KMS-11 (cell line): ENCODE measurements at regions not wholly inside any gene's neighbourhood (a gene's known extent, or its start where the extent isn't known, plus 50 kb on each side); places are given as distances from the start of the nearest gene placed in this dataset.

Experiments used
- H2AFZ ChIP-seq: fragments of 200-600 bp; sonication (generic); 2 replicates; pipeline ENCODE4 v1.6.1; 2016; ENCODE audit warnings: antibody characterized with exemption, mixed run types, low read depth
- H3K27ac ChIP-seq: fragments of 200-600 bp; sonication (generic); 2 replicates; pipeline ENCODE4 v1.6.1; 2016; ENCODE audit warnings: mild to moderate bottlenecking, mixed run types
- H3K27me3 ChIP-seq: fragments of 200-600 bp; sonication (generic); 2 replicates; pipeline ENCODE4 v1.6.1; 2017; ENCODE audit warnings: mild to moderate bottlenecking, low read depth, mixed run types, moderate library complexity; ENCODE audit not compliant: insufficient read depth
- H3K36me3 ChIP-seq: fragments of 200-600 bp; sonication (generic); 2 replicates; pipeline ENCODE4 v1.6.1; 2017; ENCODE audit warnings: mild to moderate bottlenecking, mixed run types; ENCODE audit not compliant: insufficient read depth
- H3K4me1 ChIP-seq: fragments of 200-600 bp; sonication (generic); 2 replicates; pipeline ENCODE4 v1.6.1; 2016; ENCODE audit warnings: mild to moderate bottlenecking, low read depth, mixed run types; ENCODE audit not compliant: poor library complexity, severe bottlenecking
- H3K4me2 ChIP-seq: fragments of 200-600 bp; sonication (generic); 2 replicates; pipeline ENCODE4 v1.7.0; 2016; ENCODE audit warnings: mild to moderate bottlenecking, mixed run types
- H3K4me3 ChIP-seq: fragments of 200-600 bp; sonication (generic); IDR thresholded peaks from 2 replicates; pipeline ENCODE4 v1.6.1; 2017; ENCODE audit warnings: low read depth, low read length, mixed read lengths; ENCODE audit not compliant: insufficient read depth
- H3K79me2 ChIP-seq: fragments of 200-600 bp; sonication (generic); 2 replicates; pipeline ENCODE4 v1.6.1; 2016; ENCODE audit warnings: low read depth, mixed run types; ENCODE audit not compliant: insufficient read depth
- H3K9ac ChIP-seq: fragments of 200-600 bp; sonication (generic); 2 replicates; pipeline ENCODE4 v1.6.1; 2016; ENCODE audit warnings: mild to moderate bottlenecking, mixed run types
- H4K20me1 ChIP-seq: fragments of 200-600 bp; sonication (generic); 2 replicates; pipeline ENCODE4 v1.6.1; 2016; ENCODE audit warnings: mild to moderate bottlenecking, mixed run types; ENCODE audit not compliant: insufficient read depth
- CTCF ChIP-seq: fragments of 200-600 bp; sonication (generic); conservative IDR thresholded peaks from 2 replicates; pipeline ENCODE4 v1.6.1; 2017; ENCODE audit warnings: low read depth, mild to moderate bottlenecking, antibody characterized with exemption, low read length, moderate library complexity, mixed read lengths

GRCh38 chr3:55157731-55158130 lies 229.9 kb upstream of the LRTM1 start:
- no peaks in the 10 kb centered on the region for H3K4me1 ChIP-seq
- H3K4me3 ChIP-seq = no peak overlapping the region
- H3K9ac ChIP-seq = no peak overlapping the region
- no peak overlapping the region for H2AFZ ChIP-seq
- H3K4me2 ChIP-seq = no peak overlapping the region
- no peak overlapping the region for H3K27ac ChIP-seq
- H3K27me3 ChIP-seq = no peaks in the 10 kb centered on the region
- TF ChIP-seq CTCF = no peak
- no peaks in the 10 kb centered on the region for H4K20me1 ChIP-seq
- H3K36me3 ChIP-seq = no peaks in the 10 kb centered on the region
- no peaks in the 10 kb centered on the region for H3K79me2 ChIP-seq

GRCh38 chr3:55156851-55157650 lies 229.2 kb upstream of the LRTM1 start:
- Histone ChIP-seq H4K20me1 (no peaks in the 10 kb centered on the region), H3K4me2 (no peak overlapping the region), H3K36me3 (no peaks in the 10 kb centered on the region), H3K79me2 (no peaks in the 10 kb centered on the region), H3K9ac (no peak overlapping the region), H3K27me3 (no peaks in the 10 kb centered on the region), H3K4me3 (no peak overlapping the region), H3K4me1 (no peaks in the 10 kb centered on the region), H3K27ac (no peak overlapping the region), H2AFZ (no peak overlapping the region)
- no peak for TF ChIP-seq CTCF

GRCh38 chr3:55147856-55148720 lies 220.2 kb upstream of the LRTM1 start:
- Histone ChIP-seq H3K4me2 (no peak overlapping the region), H3K27me3 (no peaks in the 10 kb centered on the region), H3K27ac (no peak overlapping the region), H3K4me1 (no peaks in the 10 kb centered on the region), H4K20me1 (no peaks in the 10 kb centered on the region), H3K9ac (no peak overlapping the region), H3K4me3 (no peak overlapping the region), H3K79me2 (no peaks in the 10 kb centered on the region), H3K36me3 (no peaks in the 10 kb centered on the region), H2AFZ (no peak overlapping the region)
- TF ChIP-seq CTCF = no peak

- Histone ChIP-seq H3K4me1 (no peaks in the 10 kb centered on the region), H3K36me3 (no peaks in the 10 kb centered on the region), H3K27ac (no peak overlapping the region), H3K4me2 (no peak overlapping the region), H3K4me3 (no peak overlapping the region), H3K9ac (no peak overlapping the region), H4K20me1 (no peaks in the 10 kb centered on the region), H2AFZ (no peak overlapping the region), H3K27me3 (no peaks in the 10 kb centered on the region), H3K79me2 (no peaks in the 10 kb centered on the region)
- TF ChIP-seq CTCF = no peak
Measured at GRCh38 chr3:55147406-55147805, 219.5 kb upstream of the LRTM1 start.
